ENCODE measurements at regions not wholly inside any gene's neighbourhood (a gene's known extent, or its start where the extent isn't known, plus 50 kb on each side); places are given as distances from the start of the nearest gene placed in this dataset.

DNA sequence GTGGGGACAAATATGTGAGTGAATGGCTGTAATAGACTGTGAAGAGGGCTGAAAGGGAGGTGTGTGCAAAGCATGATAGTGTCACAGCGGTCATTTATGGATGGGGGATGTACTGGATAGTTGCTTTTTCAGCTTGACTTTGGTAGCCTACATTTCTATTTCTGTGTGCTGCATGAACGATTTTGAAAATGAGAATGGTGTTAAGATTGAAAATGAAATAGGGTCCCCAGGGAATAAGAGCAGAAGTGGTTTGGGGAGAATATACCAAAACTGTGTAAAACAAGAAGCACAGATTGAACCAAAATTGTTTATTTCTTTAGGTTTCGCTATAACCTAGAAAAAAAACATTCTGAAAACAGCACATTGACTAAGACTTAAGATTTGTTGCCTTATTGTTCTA, 58.8 kb upstream of the CLNK start:
- TF ChIP-seq POLR2A (IDR thresholded peaks at IDR 0.05): no peak
- TF ChIP-seq EP300 (IDR thresholded peaks at IDR 0.05): no peak
- no peak for TF ChIP-seq CTCF (IDR thresholded peaks at IDR 0.05)
- no peaks in the 10 kb centered on the region for H3K36me3 ChIP-seq
- no peak overlapping the region for H3K27ac ChIP-seq
- no peaks in the 10 kb centered on the region for H3K9me3 ChIP-seq
- WGBS, 2 donors: 81 to 85% methylated on average over 3 of the region's 3 CpGs
- H3K4me3 ChIP-seq: no peak overlapping the region
- DNase-seq (ENCODE audit: low spot score in 2 of 2): no peak
- no peaks in the 10 kb centered on the region for H3K27me3 ChIP-seq
- peaks cover 0 to 28% (median 4%) of the 10 kb centered on the region in 4 donors for H3K4me1 ChIP-seq

DNA sequence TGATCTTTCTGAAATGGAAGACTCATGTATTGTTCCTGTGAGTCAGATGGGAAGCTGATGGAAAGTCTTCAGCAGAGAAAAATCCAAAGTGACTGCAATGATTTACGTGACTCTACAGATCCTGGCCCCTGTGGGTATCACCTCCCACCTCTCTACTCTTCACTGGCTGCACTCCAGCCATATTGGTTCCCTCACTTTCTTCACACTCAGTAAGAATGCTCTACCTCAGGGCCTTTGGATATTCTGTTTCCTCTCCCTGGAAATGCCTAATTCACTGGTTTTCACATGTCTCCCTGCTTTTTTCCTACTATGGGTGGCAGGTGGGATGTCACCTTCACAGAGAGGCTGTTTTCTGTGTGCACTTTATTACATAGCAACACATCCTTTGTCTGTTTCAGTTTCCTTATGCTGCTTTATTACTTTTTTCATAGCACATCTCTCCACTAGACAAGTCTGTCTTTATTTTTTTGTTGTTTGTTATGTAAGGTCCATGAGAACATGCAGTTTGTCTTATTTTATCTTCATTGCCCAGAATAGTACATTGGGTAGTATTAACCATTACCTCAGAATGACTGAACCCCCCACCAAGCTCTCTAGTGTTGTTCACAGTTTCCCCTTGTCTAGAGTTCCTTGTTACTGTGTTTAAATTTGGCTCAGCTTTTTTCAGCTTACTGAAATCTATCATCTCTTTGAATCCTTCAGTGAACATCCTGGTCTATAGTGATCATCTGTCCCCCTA, 57.6 kb upstream of the CLNK start:
- no peak for DNase-seq (ENCODE audit: low spot score in 2 of 2)
- TF ChIP-seq EP300 (IDR thresholded peaks at IDR 0.05) (no peak), CTCF (IDR thresholded peaks at IDR 0.05) (no peak), POLR2A (IDR thresholded peaks at IDR 0.05) (no peak)

DNA sequence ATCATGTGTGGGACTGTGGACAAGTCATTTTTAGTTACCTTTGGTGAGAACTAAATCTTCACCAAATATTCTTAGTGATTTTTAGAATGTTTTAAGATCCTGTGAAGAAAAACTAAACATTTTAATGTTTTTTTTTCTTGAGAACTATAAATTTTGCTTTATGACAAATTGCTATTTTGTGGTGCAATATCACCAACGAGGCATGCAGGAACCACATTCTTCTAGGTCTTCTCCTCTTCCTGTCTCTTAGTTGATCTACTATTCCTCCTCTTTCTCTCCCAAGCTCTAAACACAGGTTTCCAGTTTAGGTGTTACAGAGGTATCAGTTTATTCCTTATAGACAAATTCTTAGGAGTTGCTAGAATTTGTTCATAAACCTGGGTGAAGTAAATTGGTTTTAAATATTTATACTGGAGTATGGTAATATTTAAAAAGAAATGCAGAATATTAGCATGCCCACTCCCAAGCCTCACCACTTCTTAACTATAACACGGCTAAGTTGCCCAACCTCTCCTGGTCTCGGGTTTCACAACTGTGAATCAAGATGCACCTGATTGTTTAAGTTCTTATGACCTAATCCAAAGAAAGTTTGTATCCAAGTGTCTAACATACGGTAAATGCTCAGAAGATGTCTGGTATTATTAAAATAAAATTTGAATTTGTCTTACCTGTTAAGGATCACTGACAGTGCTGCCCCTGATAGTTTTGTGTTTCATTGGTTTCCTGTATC, 56.5 kb upstream of the CLNK start:
- 78 to 85% methylated on average over 4 of the region's 4 CpGs for WGBS, 2 donors
- no peaks in the 10 kb centered on the region for H3K9me3 ChIP-seq
- no peaks in the 10 kb centered on the region for H3K27me3 ChIP-seq
- no peak for TF ChIP-seq POLR2A (IDR thresholded peaks at IDR 0.05)
- no peak for TF ChIP-seq EP300 (IDR thresholded peaks at IDR 0.05)
- no peak for TF ChIP-seq CTCF (IDR thresholded peaks at IDR 0.05)
- H3K36me3 ChIP-seq: no peaks in the 10 kb centered on the region
- no peak for DNase-seq (ENCODE audit: low spot score in 2 of 2)
- H3K4me3 ChIP-seq: no peak overlapping the region
- peaks cover 0 to 10% (median 2%) of the 10 kb centered on the region in 4 donors for H3K4me1 ChIP-seq
- no peak overlapping the region for H3K27ac ChIP-seq

More for the DNA sequence above, 57.6 kb upstream of the CLNK start:
- H3K4me3 ChIP-seq: no peak overlapping the region
- no peak overlapping the region for H3K27ac ChIP-seq
- 85 to 95% methylated on average over 1 of the region's 1 CpG for WGBS, 2 donors
- no peaks in the 10 kb centered on the region for H3K9me3 ChIP-seq
- H3K36me3 ChIP-seq: no peaks in the 10 kb centered on the region
- peaks cover 0 to 21% (median 4%) of the 10 kb centered on the region in 4 donors for H3K4me1 ChIP-seq
- no peaks in the 10 kb centered on the region for H3K27me3 ChIP-seq

DNA sequence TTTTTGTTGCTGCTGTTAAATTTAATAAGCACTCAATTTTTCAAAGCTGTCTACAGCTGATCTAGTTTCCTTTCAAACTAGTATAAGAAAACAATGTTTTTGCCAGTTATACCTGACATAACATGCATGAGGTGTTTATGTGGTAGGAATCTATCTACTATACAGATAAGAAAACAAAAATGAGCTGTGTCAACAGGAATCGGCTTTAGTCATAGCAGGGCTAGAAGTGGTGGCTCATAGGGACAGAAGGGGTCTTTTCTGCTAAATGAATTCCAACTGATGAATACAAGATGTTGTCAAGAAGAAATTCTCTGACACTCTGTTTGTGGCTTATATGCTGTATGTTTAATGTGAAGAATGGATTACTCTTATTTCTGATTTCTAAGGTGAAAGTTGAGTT, 55.7 kb upstream of the CLNK start:
- Histone ChIP-seq H3K27ac (no peak overlapping the region), H3K9me3 (no peaks in the 10 kb centered on the region), H3K36me3 (no peaks in the 10 kb centered on the region), H3K4me1 (peaks cover 0 to 2% (median 0%) of the 10 kb centered on the region in 4 donors), H3K27me3 (no peaks in the 10 kb centered on the region), H3K4me3 (no peak overlapping the region)
- no peak for DNase-seq (ENCODE audit: low spot score in 2 of 2)
- TF ChIP-seq EP300 (IDR thresholded peaks at IDR 0.05): no peak
- TF ChIP-seq POLR2A (IDR thresholded peaks at IDR 0.05): no peak
- no peak for TF ChIP-seq CTCF (IDR thresholded peaks at IDR 0.05)
- 65 to 68% methylated on average over 1 of the region's 1 CpG for WGBS, 2 donors

- Histone ChIP-seq H3K27ac (no peak overlapping the region), H3K9me3 (no peaks in the 10 kb centered on the region), H3K4me1 (no peaks in the 10 kb centered on the region), H3K36me3 (no peaks in the 10 kb centered on the region), H3K4me3 (no peak overlapping the region), H3K27me3 (no peaks in the 10 kb centered on the region)
- 77 to 78% methylated on average over 5 of the region's 5 CpGs for WGBS, 2 donors
- no peak for DNase-seq (ENCODE audit: low spot score in 2 of 2)
- TF ChIP-seq CTCF (IDR thresholded peaks at IDR 0.05) (no peak), POLR2A (IDR thresholded peaks at IDR 0.05) (no peak), EP300 (IDR thresholded peaks at IDR 0.05) (no peak)
Measured at GRCh38 chr4:10738826-10739489, 54.4 kb upstream of the CLNK start.

All from tibial nerve (tissue), 4 donors.